GM19043 (cell line): ENCODE measurements at regions not wholly inside any gene's neighbourhood (a gene's known extent, or its start where the extent isn't known, plus 50 kb on each side); places are given as distances from the start of the nearest gene placed in this dataset.
"Not testable (repeated sequence)": the region's sequence is repeated elsewhere in the genome, so short reads cannot be mapped to it uniquely, and the experiment has no call there.

ENCODE experiments used
- ATAC-seq: cut with Tn5 transposase; IDR thresholded peaks from one replicate; pipeline ENCODE4 v1.9.1; 2021; ENCODE audit warnings: low read depth; ENCODE audit not compliant: unreplicated experiment

DNA sequence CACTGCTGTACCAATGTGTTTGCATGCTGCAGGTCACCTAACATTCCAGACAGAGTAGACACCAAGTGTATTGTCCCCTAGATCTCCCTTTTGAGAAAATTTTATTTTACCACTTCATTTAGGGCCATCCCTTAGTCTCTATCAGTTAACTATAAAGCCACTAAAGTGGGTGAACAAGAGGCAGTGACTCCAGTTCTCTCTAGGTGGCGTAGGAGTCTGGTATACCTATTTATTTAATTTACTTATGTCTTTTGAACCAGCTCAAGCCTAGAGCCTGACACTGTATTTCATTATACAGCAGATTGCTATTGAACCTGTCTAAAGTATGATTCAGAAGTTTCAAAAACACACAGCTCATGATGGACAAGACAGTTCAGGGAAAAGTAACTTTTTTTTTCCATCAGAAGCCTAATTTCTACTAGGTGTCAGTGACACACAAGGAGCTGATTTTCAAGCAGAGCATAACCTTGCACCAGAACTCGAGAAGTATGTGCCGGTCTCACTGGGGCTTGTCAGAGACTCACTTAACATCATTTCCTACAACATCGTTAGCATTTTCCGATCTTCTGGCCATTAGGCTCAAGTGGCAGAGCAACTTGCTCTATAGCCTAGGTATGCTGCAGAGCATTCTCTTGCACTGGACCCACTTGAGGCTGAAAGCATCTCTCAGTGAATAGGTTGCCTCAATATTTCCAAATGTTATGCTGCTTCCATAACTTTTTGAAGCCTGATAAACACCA is 175.4 kb downstream of the CDC14C start:
- ATAC-seq, result no peak

DNA sequence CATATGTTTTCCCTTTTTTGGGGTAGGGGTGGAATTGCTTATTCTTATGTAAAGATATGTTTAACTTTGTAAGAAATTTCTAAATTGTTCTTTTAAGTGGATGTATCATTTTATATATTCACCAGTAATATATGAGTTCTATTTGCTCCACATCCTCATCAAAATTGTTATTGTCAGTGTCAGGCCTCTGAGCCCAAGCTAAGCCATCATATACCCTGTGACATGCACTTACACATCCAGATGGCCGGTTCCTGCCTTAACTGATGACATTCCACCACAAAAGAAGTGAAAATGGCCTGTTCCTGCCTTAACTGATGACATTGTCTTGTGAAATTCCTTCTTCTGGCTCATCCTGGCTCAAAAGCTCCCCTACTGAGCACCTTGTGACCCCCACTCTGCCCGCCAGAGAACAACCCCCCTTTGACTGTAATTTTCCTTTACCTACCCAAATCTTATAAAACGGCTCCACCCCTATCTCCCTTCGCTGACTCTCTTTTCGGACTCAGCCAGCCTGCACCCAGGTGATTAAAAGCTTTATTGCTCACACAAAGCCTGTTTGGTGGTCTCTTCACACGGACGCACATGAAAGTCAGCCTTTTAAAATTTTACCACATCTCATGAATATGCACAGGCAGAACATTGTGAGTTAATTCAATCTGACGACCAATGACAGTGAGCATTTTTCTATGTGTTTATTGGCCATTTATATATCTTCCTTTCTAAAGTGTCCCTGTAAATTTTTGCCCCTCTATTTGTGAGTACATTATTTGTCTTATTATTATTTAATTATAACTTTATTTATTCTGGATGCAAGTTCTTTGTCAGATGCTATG is 176.8 kb downstream of the CDC14C start:
- not testable (repeated sequence) for ATAC-seq

DNA sequence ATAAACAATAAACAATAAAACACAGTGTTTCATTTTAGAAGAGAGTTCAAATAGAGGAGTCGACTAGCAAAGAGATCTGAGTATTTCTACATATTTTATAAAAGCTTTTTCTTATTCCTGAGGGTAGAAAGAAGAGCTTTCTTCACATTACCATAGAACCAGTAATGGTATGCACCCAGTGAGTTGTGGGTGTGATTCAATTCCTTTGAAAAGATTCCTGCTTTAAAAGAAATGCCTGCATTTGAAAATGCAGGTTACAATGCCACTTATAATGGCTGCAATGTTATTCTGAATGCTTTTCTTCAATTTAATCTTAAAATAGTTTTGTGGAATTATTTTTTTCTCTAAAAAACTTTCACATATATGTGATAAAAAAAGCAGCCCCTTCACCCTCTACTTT is 178.1 kb downstream of the CDC14C start:
- ATAC-seq, result no peak

DNA sequence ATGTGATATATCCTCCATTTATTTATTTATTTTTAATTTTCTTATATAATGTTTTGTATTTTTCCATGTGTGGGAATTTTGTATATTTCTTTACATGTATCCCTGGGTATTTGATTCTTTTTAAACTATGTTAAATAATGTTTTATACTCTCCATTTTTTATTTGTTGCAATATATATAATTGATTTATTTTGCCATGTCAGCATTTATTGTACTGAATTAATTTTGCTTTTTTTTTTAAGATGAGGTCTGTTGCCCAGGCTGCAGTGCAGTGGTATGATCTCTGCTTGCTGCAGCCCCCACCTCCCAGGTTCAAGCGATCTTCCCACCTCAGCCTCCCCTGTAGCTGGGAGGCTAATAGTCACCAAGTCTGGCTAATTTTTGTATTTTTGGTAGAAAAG is 187.4 kb downstream of the CDC14C start:
- ATAC-seq, result no peak

DNA sequence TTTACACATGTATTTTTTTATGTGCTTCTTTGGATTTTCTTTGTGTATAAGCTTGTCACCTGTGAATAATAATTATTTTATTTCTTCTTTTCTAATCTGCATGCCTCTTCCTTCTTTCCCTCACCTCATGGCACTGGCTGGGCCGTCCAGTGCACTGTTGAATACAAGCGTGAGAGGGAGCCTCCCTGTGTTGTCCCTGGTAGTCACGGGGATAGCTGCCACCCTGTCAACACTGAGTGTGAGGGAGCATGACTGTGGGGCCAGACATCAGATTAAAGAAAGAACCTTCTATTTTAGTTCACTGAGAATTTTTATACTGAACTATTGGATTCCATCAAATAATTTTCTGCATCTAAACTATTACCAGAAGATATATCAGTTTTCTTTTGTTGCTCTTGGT is 187.9 kb downstream of the CDC14C start:
- no peak for ATAC-seq

DNA sequence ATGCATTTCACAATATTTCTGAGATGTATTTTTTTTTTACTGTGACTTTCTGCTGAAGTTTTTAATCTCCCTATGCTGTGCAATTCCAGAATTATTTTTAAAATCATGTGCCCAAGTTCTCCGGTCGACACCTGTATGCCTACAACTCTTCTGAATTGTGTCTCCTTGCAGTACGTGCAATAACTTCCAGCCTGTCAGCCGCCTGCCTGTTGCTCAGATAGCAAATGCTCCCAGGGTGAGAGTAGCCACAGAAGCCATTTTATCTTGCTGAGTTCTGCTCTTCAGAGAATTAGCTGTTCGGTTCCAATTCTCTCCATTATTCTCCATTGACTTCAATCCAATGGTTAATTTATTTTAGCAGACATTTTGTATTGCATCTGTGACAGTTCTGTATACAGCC is 188.3 kb downstream of the CDC14C start:
- no peak for ATAC-seq

DNA sequence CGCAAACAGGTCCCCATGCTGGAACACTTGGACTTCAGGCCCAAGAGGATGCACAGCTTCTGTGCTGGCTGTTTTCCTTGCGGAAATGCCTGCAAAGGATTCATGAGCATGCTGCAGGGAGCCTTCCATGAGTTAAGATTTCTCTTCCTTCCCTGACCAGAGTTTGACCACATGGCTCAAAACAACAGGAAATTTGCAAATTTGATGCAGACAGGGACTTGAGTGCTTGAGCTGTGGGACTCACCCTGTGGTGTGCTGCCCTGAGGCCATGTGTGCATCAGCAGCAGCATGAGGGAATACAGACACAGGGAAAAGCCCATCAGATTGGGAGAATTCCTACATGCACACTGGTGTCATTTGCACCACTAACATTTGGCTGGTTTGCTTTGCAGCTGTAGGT is 195.4 kb downstream of the CDC14C start:
- ATAC-seq, result no peak

DNA sequence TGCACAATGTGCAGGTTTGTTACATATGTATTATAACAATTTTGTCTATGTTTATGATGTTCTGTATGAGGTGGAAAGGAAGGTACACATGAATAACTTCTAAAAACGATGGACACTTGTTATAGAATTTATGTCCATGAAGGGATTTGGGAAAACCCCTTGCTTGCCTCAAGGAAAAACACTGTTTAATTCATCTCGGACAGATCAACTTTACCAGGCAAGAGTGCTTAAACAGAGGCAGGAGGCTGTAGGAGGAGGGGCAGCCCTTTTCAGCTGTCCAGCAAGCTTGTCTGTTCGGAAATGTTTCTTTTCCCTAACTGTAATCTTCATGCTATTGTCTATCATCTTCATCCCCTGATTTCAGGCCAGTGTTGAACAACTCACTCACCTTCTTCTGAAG is 200.9 kb downstream of the CDC14C start:
- no peak for ATAC-seq

DNA sequence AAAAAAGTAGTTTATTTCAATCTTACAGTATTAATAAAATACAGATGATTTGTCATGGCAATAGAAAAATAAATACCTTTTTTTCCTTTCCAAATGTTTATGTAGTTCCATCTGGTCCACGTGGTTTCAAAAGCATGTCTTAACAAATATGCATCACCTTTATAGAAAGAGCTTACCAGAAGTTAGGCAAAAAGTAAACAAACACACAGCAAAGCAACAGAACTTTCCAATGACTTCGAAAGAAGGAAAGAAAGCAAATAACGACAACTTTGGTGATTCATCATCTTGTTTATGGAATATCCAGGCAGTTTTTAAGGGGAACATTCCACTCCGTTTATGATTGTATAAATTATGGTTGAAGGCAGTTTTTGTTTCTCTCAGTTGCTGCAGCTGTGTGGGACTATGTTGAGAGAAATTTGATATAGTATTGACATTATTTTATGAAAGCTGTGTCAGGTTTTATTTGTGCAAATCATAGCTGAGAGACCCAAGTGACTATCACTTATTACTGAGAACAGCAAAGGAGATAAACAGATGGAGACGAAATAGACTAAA is 203.1 kb downstream of the CDC14C start:
- ATAC-seq, result no peak

DNA sequence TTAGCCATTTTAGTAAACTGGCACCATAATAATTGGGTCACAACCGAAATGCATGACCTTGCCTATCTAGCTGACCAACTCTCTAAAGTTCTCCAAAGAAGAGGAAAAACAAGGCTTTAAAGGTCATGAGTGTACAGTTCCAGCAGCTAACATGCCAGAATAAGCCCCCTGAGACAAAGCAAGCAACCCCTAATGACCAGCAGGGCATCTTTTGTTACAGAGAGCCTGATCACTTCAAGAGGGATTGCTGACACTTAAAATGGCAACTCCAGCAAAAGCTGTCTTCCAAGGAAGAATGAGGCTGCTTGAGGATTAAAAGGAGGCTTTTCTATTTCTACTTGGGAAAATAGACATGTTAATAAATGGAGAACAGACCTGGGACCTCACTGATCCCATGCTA is 213.6 kb downstream of the CDC14C start:
- ATAC-seq, result no peak

DNA sequence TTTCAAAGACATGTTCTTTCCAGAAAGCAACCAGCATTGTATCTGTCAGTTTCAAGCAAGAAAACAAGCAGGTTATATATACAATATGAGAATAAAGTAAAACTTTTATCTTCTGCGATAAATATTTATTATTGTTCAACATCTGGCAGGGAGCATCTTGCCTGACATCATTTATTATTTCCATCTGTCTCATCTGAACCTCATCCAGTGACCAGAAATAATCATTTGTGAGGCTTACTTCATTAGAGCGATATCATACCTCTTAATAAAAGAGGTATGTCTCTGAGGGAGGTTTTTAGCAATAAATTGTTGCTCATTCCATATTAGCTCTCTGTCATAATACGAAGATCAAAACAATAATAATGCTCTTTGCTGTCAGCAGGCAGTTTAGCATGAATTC is 226.1 kb downstream of the CDC14C start:
- no peak for ATAC-seq

DNA sequence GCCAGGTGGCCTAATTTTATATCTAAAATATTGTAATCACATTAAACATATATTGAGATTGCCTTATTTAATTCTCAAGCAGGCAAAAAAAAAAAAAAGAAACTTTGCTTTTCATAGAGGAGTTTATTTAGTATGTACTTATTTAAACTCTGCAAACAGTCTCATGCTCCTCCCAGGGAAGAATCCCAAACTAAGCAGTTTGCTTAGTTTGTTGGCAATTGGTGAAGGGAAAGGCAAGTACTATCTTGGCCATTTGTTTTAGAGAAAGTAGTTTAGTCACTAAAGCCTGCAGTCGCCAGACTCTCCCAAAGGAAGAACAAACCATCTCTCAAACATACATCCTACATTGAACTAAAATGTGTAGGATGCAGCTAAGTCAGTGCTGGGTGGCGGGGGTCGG is 226.8 kb downstream of the CDC14C start:
- ATAC-seq, result no peak

DNA sequence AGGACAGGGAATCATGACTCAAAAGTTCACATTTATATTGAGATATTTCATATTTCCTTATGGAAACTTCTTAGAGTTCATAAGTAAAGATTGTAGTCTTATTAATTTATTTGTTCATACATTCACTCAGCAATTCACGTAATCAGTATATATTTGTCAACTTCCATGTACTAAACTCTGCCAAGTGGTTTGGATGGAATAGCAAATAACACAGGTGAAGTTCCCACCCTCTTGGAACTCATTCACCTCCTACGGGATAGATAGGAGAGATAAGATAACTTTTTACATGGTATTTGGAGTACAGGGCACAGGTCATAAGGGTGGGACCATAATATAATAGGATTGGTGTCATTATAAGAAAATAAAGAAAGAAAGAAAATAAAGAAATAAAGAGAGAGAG is 234.0 kb downstream of the CDC14C start:
- ATAC-seq, result no peak

DNA sequence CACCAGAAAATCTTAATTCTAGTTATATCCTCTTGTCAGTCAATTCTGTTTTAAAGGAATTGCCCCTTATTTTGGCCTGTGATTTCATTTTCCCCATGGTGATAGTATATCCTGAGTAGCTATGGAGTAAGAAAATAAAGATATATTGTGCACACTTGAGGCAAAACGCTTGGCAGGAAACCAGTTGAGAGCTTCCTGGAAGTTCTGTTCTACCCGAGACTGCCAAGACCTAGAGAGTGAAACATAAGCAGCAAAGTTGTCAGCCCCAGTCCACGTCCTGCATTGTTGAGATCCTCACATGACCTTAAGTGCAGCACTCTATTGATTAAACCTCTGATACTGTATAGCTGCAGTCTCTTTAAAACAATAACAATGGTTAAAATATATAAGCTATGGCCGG is 235.2 kb downstream of the CDC14C start:
- ATAC-seq, result no peak

DNA sequence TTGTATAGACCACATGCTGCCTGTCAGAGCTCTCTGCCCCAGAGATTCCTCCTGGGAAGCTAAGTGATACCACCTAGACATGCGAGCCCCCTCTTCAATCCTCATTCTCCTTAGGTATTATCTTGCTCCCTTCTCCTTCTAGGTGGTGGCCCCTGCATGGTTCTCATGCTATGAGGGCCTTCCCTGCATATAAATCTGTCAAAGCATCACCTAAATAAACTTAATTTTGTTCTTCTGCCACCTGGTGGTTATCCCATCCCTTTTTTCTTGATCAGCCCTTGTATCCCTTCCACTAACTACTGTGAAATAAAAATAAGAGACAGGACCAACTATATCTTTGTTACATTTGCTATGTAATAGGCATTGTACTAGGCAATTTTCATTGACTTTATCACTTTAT is 242.1 kb downstream of the CDC14C start:
- no peak for ATAC-seq

DNA sequence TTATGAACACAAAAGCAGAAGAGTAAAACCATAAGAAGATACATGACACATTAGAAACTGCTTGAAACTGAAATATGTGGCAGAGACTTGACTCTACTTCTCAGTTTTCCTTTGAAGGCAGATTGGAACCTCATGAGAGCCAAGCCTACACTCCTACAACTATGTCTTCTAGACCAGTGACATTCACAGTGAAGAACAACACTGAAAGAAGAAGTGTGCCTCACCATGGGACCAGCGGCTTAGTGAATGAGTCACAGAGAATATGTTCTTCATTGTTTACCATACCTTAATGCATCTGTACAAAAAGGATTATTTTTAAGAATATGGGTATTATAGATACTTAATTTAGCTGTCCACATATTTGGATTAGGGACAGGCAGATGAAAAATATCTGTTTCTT is 248.3 kb downstream of the CDC14C start:
- ATAC-seq, result no peak

DNA sequence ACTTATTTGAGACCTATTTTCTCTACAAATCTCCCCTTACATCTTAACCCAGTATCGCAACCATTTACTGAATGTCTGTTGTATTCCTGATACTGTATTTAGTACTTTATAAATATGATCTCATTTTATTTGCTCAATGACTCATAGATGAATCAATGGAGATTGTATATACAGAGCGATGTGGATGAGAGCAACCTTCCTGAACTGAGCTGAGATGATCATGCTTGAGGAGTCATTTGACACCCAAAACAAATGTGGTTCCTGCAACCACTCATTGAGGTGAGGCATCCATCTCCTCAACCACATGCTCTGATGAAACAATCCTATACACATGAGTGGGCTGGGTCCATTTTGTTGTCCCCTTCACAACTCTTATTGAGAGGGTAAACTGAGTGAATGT is 250.0 kb downstream of the CDC14C start:
- ATAC-seq, result no peak

DNA sequence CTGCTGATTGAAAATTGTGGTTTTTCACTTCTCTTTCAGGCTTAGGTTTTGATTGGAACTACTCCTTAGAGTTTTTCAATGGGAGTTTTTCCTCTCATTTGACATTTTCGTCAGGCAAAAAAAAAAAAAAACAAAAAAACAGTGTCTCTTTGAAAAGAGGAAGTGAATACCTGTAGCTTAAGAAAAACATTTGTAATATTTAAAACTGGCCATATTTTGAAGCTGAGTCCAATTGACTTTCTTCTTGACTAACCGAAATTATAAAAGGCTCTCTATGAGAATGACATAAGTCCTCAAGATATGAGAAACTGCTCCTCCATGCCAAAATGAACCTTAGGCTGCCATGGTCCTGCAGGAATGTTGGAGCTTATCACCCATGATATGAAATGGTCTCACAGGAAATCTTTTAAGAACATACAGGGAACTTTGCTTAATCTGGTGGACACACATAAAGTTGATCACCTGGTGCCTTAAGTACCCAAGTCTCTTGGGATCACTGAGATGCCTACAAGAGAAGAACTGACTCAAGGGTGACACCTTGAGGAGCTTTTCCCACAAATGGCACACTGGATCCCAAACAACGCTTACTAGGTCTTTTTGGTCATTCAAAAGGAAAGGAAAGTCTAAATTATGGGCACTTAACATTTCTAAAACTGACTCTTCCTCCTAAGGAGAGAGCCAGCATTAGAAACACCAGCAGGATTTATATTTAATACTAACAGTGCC is 263.4 kb downstream of the CDC14C start:
- no peak for ATAC-seq

DNA sequence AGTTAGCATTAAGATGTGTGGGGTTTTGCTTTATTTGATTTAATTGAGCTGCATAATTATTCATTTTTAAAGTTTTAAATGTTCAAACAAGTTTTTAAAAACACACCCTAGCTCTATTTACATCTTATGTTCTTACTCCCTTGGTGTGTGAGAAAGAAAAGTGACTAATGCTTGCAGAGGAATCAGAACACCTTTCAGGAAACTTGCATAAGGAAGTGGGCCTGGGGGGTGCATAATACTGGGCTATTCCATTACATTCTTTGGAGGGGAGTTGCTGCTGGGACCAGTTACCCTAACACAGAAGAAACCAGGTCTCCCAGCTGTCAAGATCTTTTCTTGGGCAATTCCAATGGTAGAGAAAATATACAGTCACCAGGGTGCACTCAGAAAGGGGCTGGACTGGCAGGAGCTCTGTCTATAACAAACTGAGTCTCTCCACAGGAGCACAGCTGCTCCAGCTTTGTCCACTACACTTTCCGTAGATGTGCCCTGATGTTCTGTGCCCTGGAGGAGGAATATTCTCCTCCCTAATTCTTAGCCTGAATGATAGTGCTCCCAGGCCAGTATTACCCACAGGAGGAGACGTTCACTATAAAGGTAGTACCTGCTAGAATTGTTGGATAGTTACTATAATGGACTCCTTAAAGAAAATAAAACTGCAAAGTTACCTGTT is 304.2 kb downstream of the CDC14C start:
- ATAC-seq, result no peak

DNA sequence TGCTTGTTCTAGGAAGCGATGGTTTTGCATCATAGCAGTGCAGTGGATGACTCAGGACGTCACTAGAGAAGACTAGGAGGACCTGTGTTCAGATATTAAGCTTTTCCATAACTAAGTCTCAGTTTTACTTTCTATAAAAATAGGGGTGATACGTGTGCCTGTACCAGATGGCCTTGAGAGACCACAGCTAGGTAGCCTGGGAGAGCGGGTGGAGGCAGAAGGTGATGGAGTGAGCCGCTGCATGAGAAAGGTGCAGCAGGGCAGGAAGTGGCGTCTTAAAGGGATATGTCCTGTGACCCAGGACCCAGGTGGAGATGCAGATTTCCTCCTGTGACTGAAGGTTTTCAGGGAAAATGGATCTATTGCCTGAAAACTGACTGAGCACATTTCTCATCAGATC is 304.9 kb downstream of the CDC14C start:
- ATAC-seq, result no peak

DNA sequence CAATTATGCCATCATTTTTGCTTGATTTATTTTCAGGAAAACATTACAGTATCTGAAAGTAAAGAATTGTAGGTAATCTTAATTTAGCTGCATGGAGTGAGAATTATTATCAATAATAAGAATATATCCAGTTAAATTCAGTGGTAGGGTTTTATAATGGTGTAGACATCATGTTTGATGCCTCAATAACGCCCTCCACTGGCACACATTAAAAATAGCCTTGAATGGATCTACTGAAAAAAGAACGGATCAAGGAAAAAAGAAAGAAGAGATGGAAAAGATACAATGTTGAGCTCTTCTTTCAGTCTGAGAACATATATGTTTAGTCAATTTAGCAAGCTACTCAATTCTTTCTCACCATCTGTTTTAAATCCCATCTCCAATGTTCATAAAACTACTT is 319.2 kb downstream of the CDC14C start:
- ATAC-seq, result no peak
